HFFc6 (cell line): ENCODE measurements at regions not wholly inside any gene's neighbourhood (a gene's known extent, or its start where the extent isn't known, plus 50 kb on each side); places are given as distances from the start of the nearest gene placed in this dataset.
"Not testable (repeated sequence)": the region's sequence is repeated elsewhere in the genome, so short reads cannot be mapped to it uniquely, and the experiment has no call there.

ENCODE experiments used
- DNase-seq: peaks from one replicate; pipeline ENCODE4 v3.0.0-alpha.2; 2018
- H3K27ac Mint-ChIP-seq: 2 replicates; pipeline ENCODE4 v1.8.0; 2020; ENCODE audit warnings: mild to moderate bottlenecking, mixed read lengths
- H3K27me3 Mint-ChIP-seq: 2 replicates; pipeline ENCODE4 v1.8.0; 2021; ENCODE audit warnings: mild to moderate bottlenecking, moderate library complexity, mixed read lengths; ENCODE audit not compliant: insufficient read depth
- H3K36me3 Mint-ChIP-seq: 2 replicates; pipeline ENCODE4 v1.8.0; 2021; ENCODE audit warnings: low read depth, mixed read lengths
- H3K4me1 Mint-ChIP-seq: 2 replicates; pipeline ENCODE4 v1.8.0; 2020; ENCODE audit warnings: low read depth, mixed read lengths
- H3K4me3 Mint-ChIP-seq: 2 replicates; pipeline ENCODE4 v1.8.0; 2020; ENCODE audit warnings: mild to moderate bottlenecking, moderate library complexity, mixed read lengths
- H3K9me3 Mint-ChIP-seq: 2 replicates; pipeline ENCODE4 v1.8.0; 2020; ENCODE audit warnings: mild to moderate bottlenecking, mixed read lengths
- TF ChIP-seq, protein P1 (sequence below): fragments of 200-600 bp; sonication (generic); IDR thresholded peaks from 2 replicates; pipeline ENCODE4 v1.5.0; 2021; ENCODE audit warnings: antibody characterized with exemption, mild to moderate bottlenecking

DNA sequence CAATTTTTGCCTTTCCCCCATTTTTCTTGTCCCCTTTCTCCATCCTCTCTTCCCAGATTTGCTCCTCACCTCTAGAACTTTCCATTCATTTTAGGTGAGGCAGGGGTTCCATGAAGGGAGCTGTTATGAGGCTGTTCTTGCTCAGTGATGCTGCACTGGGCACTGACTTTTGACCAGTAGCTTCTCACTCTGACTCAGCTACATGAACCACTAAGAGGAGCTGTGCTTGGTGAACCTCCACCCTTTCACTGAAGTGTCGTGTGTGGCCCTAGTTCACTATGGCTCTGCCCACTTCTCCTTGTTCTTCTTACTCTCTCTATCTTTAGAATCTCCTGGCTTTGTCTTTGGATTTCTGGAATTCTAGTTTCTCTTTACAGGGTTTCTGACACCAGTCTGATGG lies 73.4 kb upstream of the ADRA1D start:
- TF ChIP-seq, protein P1, sequence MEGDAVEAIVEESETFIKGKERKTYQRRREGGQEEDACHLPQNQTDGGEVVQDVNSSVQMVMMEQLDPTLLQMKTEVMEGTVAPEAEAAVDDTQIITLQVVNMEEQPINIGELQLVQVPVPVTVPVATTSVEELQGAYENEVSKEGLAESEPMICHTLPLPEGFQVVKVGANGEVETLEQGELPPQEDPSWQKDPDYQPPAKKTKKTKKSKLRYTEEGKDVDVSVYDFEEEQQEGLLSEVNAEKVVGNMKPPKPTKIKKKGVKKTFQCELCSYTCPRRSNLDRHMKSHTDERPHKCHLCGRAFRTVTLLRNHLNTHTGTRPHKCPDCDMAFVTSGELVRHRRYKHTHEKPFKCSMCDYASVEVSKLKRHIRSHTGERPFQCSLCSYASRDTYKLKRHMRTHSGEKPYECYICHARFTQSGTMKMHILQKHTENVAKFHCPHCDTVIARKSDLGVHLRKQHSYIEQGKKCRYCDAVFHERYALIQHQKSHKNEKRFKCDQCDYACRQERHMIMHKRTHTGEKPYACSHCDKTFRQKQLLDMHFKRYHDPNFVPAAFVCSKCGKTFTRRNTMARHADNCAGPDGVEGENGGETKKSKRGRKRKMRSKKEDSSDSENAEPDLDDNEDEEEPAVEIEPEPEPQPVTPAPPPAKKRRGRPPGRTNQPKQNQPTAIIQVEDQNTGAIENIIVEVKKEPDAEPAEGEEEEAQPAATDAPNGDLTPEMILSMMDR, result no peak
- Mint-ChIP-seq H3K27me3 (no peaks in the 10 kb centered on the region; the same call in none of the 2 replicates), H3K4me1 (peaks cover 42% of the 10 kb centered on the region), H3K27ac (no peak overlapping the region), H3K36me3 (peaks cover 8% of the 10 kb centered on the region; the same call in 1 of the 2 replicates), H3K4me3 (no peak overlapping the region), H3K9me3 (no peaks in the 10 kb centered on the region)
- DNase-seq, result no peak

DNA sequence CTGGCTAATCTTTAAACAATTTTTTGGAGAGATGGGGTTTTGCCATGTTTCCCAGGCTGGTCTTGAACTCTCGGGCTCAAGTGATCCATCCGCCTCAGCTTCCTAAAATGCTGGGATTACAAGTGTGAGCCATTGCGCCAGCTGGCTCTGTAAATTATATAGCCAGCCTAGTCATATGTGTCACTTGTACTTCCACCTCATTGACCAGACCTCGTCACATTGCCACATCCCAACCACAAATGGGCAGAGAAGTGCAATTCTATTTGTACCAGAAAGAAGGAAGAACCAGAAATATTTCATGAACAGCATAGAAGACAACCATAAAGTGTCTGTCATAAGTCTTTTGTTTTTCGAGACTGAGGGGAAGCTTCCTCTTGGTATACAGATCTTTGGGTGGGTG lies 71.2 kb upstream of the ADRA1D start:
- no peaks in the 10 kb centered on the region for H3K36me3 Mint-ChIP-seq
- no peaks in the 10 kb centered on the region; the same call in none of the 2 replicates for H3K27me3 Mint-ChIP-seq
- no peak overlapping the region for H3K4me3 Mint-ChIP-seq

DNA sequence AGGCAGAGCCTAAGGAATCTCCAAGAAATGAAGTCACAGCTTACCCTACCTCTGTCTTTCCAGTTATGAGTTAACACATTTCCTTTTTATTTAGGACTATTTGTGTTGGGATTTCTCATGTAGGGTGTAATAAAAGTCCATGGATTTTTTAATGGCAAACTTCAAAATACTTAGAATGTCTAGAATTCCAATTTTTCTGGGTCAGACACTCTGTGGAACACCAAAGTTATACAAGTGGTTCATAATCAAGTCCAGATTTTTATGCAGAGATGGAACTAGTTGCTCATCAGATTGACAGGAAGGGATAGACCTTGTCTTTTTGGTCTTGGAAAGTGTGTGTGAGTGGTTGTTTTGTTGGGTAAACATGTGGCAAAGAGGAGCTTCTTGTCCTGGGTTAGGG lies 69.8 kb upstream of the ADRA1D start:
- TF ChIP-seq, protein P1, result no peak
- Mint-ChIP-seq H3K27me3 (no peaks in the 10 kb centered on the region; the same call in none of the 2 replicates), H3K4me3 (no peak overlapping the region), H3K9me3 (no peaks in the 10 kb centered on the region), H3K27ac (no peak overlapping the region), H3K4me1 (peaks cover 22% of the 10 kb centered on the region), H3K36me3 (no peaks in the 10 kb centered on the region)
- DNase-seq, result no peak

More for the DNA sequence above, 71.2 kb upstream of the ADRA1D start:
- Mint-ChIP-seq H3K27ac (no peak overlapping the region), H3K9me3 (no peaks in the 10 kb centered on the region), H3K4me1 (peaks cover 23% of the 10 kb centered on the region)
- TF ChIP-seq, protein P1, result no peak
- DNase-seq, result no peak

DNA sequence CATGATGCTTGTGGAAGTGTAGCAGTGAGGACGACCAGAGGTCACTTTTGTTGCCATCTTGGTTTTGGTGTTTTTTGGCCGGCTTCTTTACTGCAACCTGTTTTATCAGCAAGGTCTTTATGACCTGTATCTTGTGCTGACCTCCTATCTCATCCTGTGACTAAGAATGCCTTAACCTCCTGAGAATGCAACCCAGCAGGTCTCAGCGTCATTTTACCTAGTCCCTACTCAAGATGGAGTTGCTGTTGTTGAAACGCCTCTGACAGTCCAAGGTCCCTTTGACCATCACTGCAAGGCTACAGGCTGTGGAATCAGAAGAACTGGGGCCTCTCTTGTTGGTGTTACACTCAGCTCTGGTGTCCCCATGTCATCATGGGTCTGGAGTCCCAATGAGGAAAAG lies 61.5 kb upstream of the ADRA1D start:
- H3K9me3 Mint-ChIP-seq, H3K27me3 Mint-ChIP-seq, DNase-seq, H3K4me3 Mint-ChIP-seq: not testable (repeated sequence)
- Mint-ChIP-seq H3K36me3 (peaks cover 35% of the 10 kb centered on the region; the same call in 1 of the 2 replicates), H3K27ac (peak overlapping the region; percentile 83; the same call in 1 of the 2 replicates), H3K4me1 (peaks cover 34% of the 10 kb centered on the region)

DNA sequence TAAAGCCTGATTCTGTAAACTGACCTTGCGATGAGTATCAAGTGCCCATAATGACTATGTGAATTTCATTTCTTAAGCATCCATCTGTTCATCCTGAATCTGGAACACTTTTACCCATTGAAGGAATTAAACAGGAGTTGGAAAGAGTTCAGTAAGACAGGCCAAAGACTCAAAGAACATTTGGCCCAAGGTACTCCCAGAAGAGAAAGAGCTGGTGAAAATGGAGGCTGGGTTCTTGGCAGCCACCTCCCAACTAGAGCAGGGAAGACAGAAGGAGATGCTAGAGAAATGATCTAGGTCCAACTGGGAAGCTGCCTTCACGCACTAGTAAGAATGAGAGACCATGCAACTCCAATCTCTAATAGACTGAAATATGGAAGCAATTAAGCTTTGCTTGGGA lies 57.1 kb upstream of the ADRA1D start:
- TF ChIP-seq, protein P1, result no peak
- Mint-ChIP-seq H3K27me3 (peaks cover 2% of the 10 kb centered on the region; the same call in 1 of the 2 replicates), H3K4me1 (peaks cover 27% of the 10 kb centered on the region), H3K36me3 (peaks cover 17% of the 10 kb centered on the region; the same call in 1 of the 2 replicates), H3K27ac (no peak overlapping the region), H3K4me3 (no peak overlapping the region), H3K9me3 (peaks cover 4% of the 10 kb centered on the region)
- DNase-seq, result no peak

DNA sequence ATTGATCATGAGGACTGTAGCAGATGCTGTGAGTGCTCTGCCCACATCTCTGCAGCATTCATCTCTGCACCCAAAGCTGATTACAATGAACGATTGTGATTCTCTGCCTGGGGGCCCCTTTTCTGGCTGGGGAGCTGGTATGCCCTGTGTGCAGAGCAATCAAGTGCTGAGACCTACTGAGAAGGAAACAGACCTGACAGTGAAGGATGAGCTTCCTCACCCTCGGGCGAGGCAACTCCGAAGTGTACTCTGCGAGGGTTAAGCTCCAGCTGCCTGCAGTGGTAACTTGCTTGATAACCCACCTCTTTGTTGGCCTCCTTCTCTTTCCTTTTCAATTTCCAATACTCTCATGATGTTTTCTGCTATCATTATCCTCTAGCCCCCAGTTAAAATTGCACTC lies 56.0 kb upstream of the ADRA1D start:
- Mint-ChIP-seq H3K36me3 (peaks cover 14% of the 10 kb centered on the region; the same call in 1 of the 2 replicates), H3K27ac (no peak overlapping the region), H3K27me3 (peaks cover 2% of the 10 kb centered on the region; the same call in 1 of the 2 replicates), H3K4me3 (no peak overlapping the region), H3K9me3 (peaks cover 4% of the 10 kb centered on the region), H3K4me1 (peaks cover 16% of the 10 kb centered on the region)
- no peak for DNase-seq
- TF ChIP-seq, protein P1, result no peak
